Naive thymus-derived CD4-positive, alpha-beta T cell (primary cell): ENCODE measurements at regions not wholly inside any gene's neighbourhood (a gene's known extent, or its start where the extent isn't known, plus 50 kb on each side); places are given as distances from the start of the nearest gene placed in this dataset.

Experiments used
- ATAC-seq: fragments of 150-1000 bp; cut with Tn5 transposase; 2 replicates; pipeline ENCODE4 v1.10.0; 2021; ENCODE audit warnings: mild to moderate bottlenecking, moderate library complexity
- CTCF ChIA-PET: fragments of 350-600 bp; sonication (Branson Sonifier 250); formaldehyde crosslinking; loops from one replicate; lab custom pipeline; 2021; ENCODE audit warnings: antibody characterized with exemption; lab: Charles Lee
- POLR2A ChIA-PET: fragments of 350-600 bp; sonication (Branson Sonifier 250); formaldehyde crosslinking; loops from one replicate; lab custom pipeline; 2021; ENCODE audit warnings: antibody characterized with exemption, inconsistent platforms; lab: Charles Lee
- DNase-seq, 9 donors: peaks; one replicate each; pipeline versions ENCODE4 v3.0.0 to v3.0.0-alpha.2; 2020 to 2022; ENCODE audit warnings: mixed read lengths in 1 of 9
- H3K27ac ChIP-seq: one replicate; pipeline ENCODE4 v1.7.0; 2013; ENCODE audit warnings: mild to moderate bottlenecking, low read depth, low read length, moderate library complexity
- H3K27me3 ChIP-seq, 2 donors: one replicate each; pipeline ENCODE4 v1.7.0; 2013; ENCODE audit warnings: low read length in 2 of 2, mild to moderate bottlenecking in 2 of 2, moderate library complexity in 2 of 2; ENCODE audit not compliant: control insufficient read depth in 2 of 2, insufficient read depth in 2 of 2
- H3K36me3 ChIP-seq, 3 experiments: 1 replicate in 2 of 3; 2 replicates in 1 of 3; pipeline ENCODE4 v1.7.0; 2013; ENCODE audit warnings: low read length in 3 of 3, mild to moderate bottlenecking in 3 of 3, moderate library complexity in 1 of 3; ENCODE audit not compliant: insufficient read depth in 3 of 3, control insufficient read depth in 2 of 3
- H3K4me1 ChIP-seq, 2 donors: one replicate each; pipeline ENCODE4 v1.7.0; 2013; ENCODE audit warnings: low read length in 2 of 2, mild to moderate bottlenecking in 2 of 2, moderate library complexity in 1 of 2; ENCODE audit not compliant: control insufficient read depth in 2 of 2, insufficient read depth in 2 of 2
- H3K4me3 ChIP-seq: 2 replicates; pipeline ENCODE4 v1.7.0; 2013; ENCODE audit warnings: mild to moderate bottlenecking, low read length
- H3K9me3 ChIP-seq, 3 experiments: 1 replicate in 2 of 3; 2 replicates in 1 of 3; pipeline ENCODE4 v1.7.0; 2013; ENCODE audit warnings: low read length in 3 of 3; ENCODE audit not compliant: control insufficient read depth in 2 of 3
- H3K27ac Mint-ChIP-seq, 9 donors: one replicate each; pipeline ENCODE4 v1.8.0; 2020 to 2022; ENCODE audit warnings: mixed read lengths in 9 of 9, mild to moderate bottlenecking in 8 of 9, moderate library complexity in 5 of 9, inconsistent platforms in 2 of 9
- H3K27me3 Mint-ChIP-seq, 5 donors: one replicate each; pipeline ENCODE4 v1.8.0; 2021 to 2022; ENCODE audit warnings: mixed read lengths in 5 of 5, mild to moderate bottlenecking in 1 of 5
- H3K36me3 Mint-ChIP-seq, 5 donors: one replicate each; pipeline ENCODE4 v1.8.0; 2020 to 2022; ENCODE audit warnings: mixed read lengths in 5 of 5, mild to moderate bottlenecking in 3 of 5, inconsistent platforms in 1 of 5
- H3K4me1 Mint-ChIP-seq, 7 donors: one replicate each; pipeline ENCODE4 v1.8.0; 2020 to 2022; ENCODE audit warnings: mixed read lengths in 7 of 7, mild to moderate bottlenecking in 3 of 7, inconsistent platforms in 1 of 7
- H3K4me3 Mint-ChIP-seq, 10 donors: one replicate each; pipeline ENCODE4 v1.8.0; 2020 to 2022; ENCODE audit warnings: mild to moderate bottlenecking in 10 of 10, mixed read lengths in 10 of 10, moderate library complexity in 6 of 10, inconsistent platforms in 2 of 10
- H3K9me3 Mint-ChIP-seq, 11 donors: one replicate each; pipeline ENCODE4 v1.8.0; 2020 to 2022; ENCODE audit warnings: mixed read lengths in 11 of 11, mild to moderate bottlenecking in 4 of 11, inconsistent platforms in 1 of 11, moderate library complexity in 1 of 11
- intact Hi-C, 2 donors: fragments of 100-400 bp; cut with micrococcal nuclease; formaldehyde crosslinking; loops; one replicate each; pipeline ENCODE4 v1.15.1; 2023

- Mint-ChIP-seq H3K27ac (no peak overlapping the region), H3K36me3 (peaks cover 0 to 3% (median 0%) of the 10 kb centered on the region in 5 donors), H3K4me1 (no peaks in the 10 kb centered on the region), H3K4me3 (no peak overlapping the region), H3K9me3 (peaks cover 0 to 25% (median 8%) of the 10 kb centered on the region in 11 donors), H3K27me3 (no peaks in the 10 kb centered on the region)
- DNase-seq = no peak
- Histone ChIP-seq H3K4me3 (no peak overlapping the region), H3K27ac (no peak overlapping the region), H3K36me3 (no peaks in the 10 kb centered on the region), H3K9me3 (no peaks in the 10 kb centered on the region), H3K4me1 (no peaks in the 10 kb centered on the region), H3K27me3 (no peaks in the 10 kb centered on the region)
- POLR2A ChIA-PET = no interaction called here
- no peak for ATAC-seq
- CTCF ChIA-PET = no interaction called here
- intact Hi-C loops = no loop called here
Measured at GRCh38 chr4:187767687-187768086, 227.9 kb upstream of the ZFP42 start.

GRCh38 chr4:187770345-187770744, 225.2 kb upstream of the ZFP42 start:
- Mint-ChIP-seq H3K36me3 (peaks cover 0 to 3% (median 0%) of the 10 kb centered on the region in 5 donors), H3K27ac (no peak overlapping the region), H3K4me1 (no peaks in the 10 kb centered on the region), H3K4me3 (no peak overlapping the region), H3K9me3 (peaks cover 0 to 22% (median 4%) of the 10 kb centered on the region in 11 donors), H3K27me3 (no peaks in the 10 kb centered on the region)
- ChIA-PET POLR2A (no interaction called here), CTCF (no interaction called here)
- ATAC-seq = no peak
- Histone ChIP-seq H3K4me1 (no peaks in the 10 kb centered on the region), H3K27ac (no peak overlapping the region), H3K27me3 (no peaks in the 10 kb centered on the region), H3K4me3 (no peak overlapping the region), H3K36me3 (no peaks in the 10 kb centered on the region), H3K9me3 (no peaks in the 10 kb centered on the region)
- intact Hi-C loops = no loop called here
- no peak for DNase-seq

GRCh38 chr4:187777954-187778353, 217.6 kb upstream of the ZFP42 start:
- ChIA-PET CTCF (no interaction called here), POLR2A (no interaction called here)
- Histone ChIP-seq H3K9me3 (no peaks in the 10 kb centered on the region), H3K4me3 (no peak overlapping the region), H3K4me1 (no peaks in the 10 kb centered on the region), H3K27ac (no peak overlapping the region), H3K36me3 (no peaks in the 10 kb centered on the region), H3K27me3 (no peaks in the 10 kb centered on the region)
- H3K9me3 Mint-ChIP-seq = peaks cover 0 to 23% (median 5%) of the 10 kb centered on the region in 11 donors
- ATAC-seq (no peak), DNase-seq (no peak)
- H3K27me3 Mint-ChIP-seq = no peaks in the 10 kb centered on the region
- no peak overlapping the region for H3K4me3 Mint-ChIP-seq
- no peaks in the 10 kb centered on the region for H3K36me3 Mint-ChIP-seq
- no peak overlapping the region for H3K27ac Mint-ChIP-seq
- H3K4me1 Mint-ChIP-seq = no peaks in the 10 kb centered on the region
- intact Hi-C loops = no loop called here

- intact Hi-C loops = no loop called here
- ChIA-PET POLR2A (no interaction called here), CTCF (no interaction called here)
Measured at GRCh38 chr4:187780070-187780469, 215.5 kb upstream of the ZFP42 start.

GRCh38 chr4:187782286-187782824, 213.2 kb upstream of the ZFP42 start:
- ATAC-seq = no peak
- Mint-ChIP-seq H3K36me3 (no peaks in the 10 kb centered on the region), H3K4me3 (no peak overlapping the region), H3K27me3 (no peaks in the 10 kb centered on the region), H3K9me3 (peaks cover 0 to 22% (median 8%) of the 10 kb centered on the region in 11 donors), H3K27ac (no peak overlapping the region), H3K4me1 (no peaks in the 10 kb centered on the region)
- Histone ChIP-seq H3K36me3 (no peaks in the 10 kb centered on the region), H3K27me3 (no peaks in the 10 kb centered on the region), H3K9me3 (no peaks in the 10 kb centered on the region), H3K4me3 (no peak overlapping the region), H3K4me1 (no peaks in the 10 kb centered on the region), H3K27ac (no peak overlapping the region)
- DNase-seq = no peak
- POLR2A ChIA-PET = no interaction called here
- CTCF ChIA-PET = no interaction called here
- intact Hi-C loops = no loop called here

More at GRCh38 chr4:187780070-187780469, 215.5 kb upstream of the ZFP42 start:
- H3K4me1 ChIP-seq = no peaks in the 10 kb centered on the region
- H3K9me3 ChIP-seq = no peaks in the 10 kb centered on the region
- DNase-seq (no peak), ATAC-seq (no peak)
- no peak overlapping the region for H3K4me3 ChIP-seq
- Mint-ChIP-seq H3K4me1 (no peaks in the 10 kb centered on the region), H3K9me3 (peaks cover 0 to 23% (median 7%) of the 10 kb centered on the region in 11 donors), H3K36me3 (no peaks in the 10 kb centered on the region), H3K27ac (no peak overlapping the region), H3K4me3 (no peak overlapping the region), H3K27me3 (no peaks in the 10 kb centered on the region)
- H3K27ac ChIP-seq = no peak overlapping the region
- no peaks in the 10 kb centered on the region for H3K36me3 ChIP-seq
- H3K27me3 ChIP-seq = no peaks in the 10 kb centered on the region

GRCh38 chr4:187786190-187786589, 209.4 kb upstream of the ZFP42 start:
- Histone ChIP-seq H3K9me3 (peaks cover 0 to 8% (median 0%) of the 10 kb centered on the region in 3 experiments), H3K27ac (no peak overlapping the region), H3K27me3 (no peaks in the 10 kb centered on the region), H3K36me3 (no peaks in the 10 kb centered on the region), H3K4me1 (no peaks in the 10 kb centered on the region), H3K4me3 (no peak overlapping the region)
- ChIA-PET POLR2A (no interaction called here), CTCF (no interaction called here)
- H3K27me3 Mint-ChIP-seq = no peaks in the 10 kb centered on the region
- intact Hi-C loops = no loop called here
- no peaks in the 10 kb centered on the region for H3K36me3 Mint-ChIP-seq
- peaks cover 0 to 22% (median 5%) of the 10 kb centered on the region in 11 donors for H3K9me3 Mint-ChIP-seq
- DNase-seq (no peak), ATAC-seq (no peak)
- H3K4me3 Mint-ChIP-seq = no peak overlapping the region
- no peaks in the 10 kb centered on the region for H3K4me1 Mint-ChIP-seq
- no peak overlapping the region for H3K27ac Mint-ChIP-seq

GRCh38 chr4:187789078-187789477, 206.5 kb upstream of the ZFP42 start:
- Mint-ChIP-seq H3K27ac (no peak overlapping the region), H3K4me3 (no peak overlapping the region), H3K9me3 (peaks cover 0 to 12% (median 5%) of the 10 kb centered on the region in 11 donors), H3K36me3 (no peaks in the 10 kb centered on the region), H3K27me3 (no peaks in the 10 kb centered on the region), H3K4me1 (no peaks in the 10 kb centered on the region)
- H3K36me3 ChIP-seq = no peaks in the 10 kb centered on the region
- ATAC-seq = no peak
- H3K4me1 ChIP-seq = no peaks in the 10 kb centered on the region
- H3K4me3 ChIP-seq = no peak overlapping the region
- ChIA-PET CTCF (no interaction called here), POLR2A (no interaction called here)
- intact Hi-C loops = no loop called here
- DNase-seq = no peak
- H3K27ac ChIP-seq = no peak overlapping the region
- no peaks in the 10 kb centered on the region for H3K27me3 ChIP-seq
- H3K9me3 ChIP-seq = peaks cover 0 to 8% (median 0%) of the 10 kb centered on the region in 3 experiments
